Stimulated activated naive B cell treated with anti-CD40 and anti-IgM and Interleukin-4, amounts not matched to agents 10 μg/mL and 1 μg/mL and 100 μg/mL, for 72 hours (primary cell): ENCODE measurements at regions not wholly inside any gene's neighbourhood (a gene's known extent, or its start where the extent isn't known, plus 50 kb on each side); places are given as distances from the start of the nearest gene placed in this dataset.

Source experiments
- ATAC-seq, 2 donors: fragments of 150-1000 bp; cut with Tn5 transposase; replicated peaks; 2 replicates each; pipeline ENCODE4 v1.10.0; 2021; ENCODE audit warnings: moderate library complexity in 1 of 2
- DNase-seq: peaks from one replicate; pipeline ENCODE4 v3.0.0; 2021
- H3K27ac Mint-ChIP-seq: one replicate; pipeline ENCODE4 v1.8.0; 2022; ENCODE audit warnings: mild to moderate bottlenecking, mixed read lengths
- H3K27me3 Mint-ChIP-seq, 2 donors: one replicate each; pipeline ENCODE4 v1.8.0; 2022; ENCODE audit warnings: mixed read lengths in 2 of 2
- H3K36me3 Mint-ChIP-seq, 2 donors: one replicate each; pipeline ENCODE4 v1.8.0; 2022; ENCODE audit warnings: mixed read lengths in 2 of 2, mild to moderate bottlenecking in 1 of 2
- H3K4me1 Mint-ChIP-seq, 2 donors: one replicate each; pipeline ENCODE4 v1.8.0; 2022; ENCODE audit warnings: mixed read lengths in 2 of 2, mild to moderate bottlenecking in 1 of 2
- H3K4me3 Mint-ChIP-seq, 2 donors: one replicate each; pipeline ENCODE4 v1.8.0; 2022; ENCODE audit warnings: mild to moderate bottlenecking in 2 of 2, mixed read lengths in 2 of 2, moderate library complexity in 1 of 2
- H3K9me3 Mint-ChIP-seq, 2 donors: one replicate each; pipeline ENCODE4 v1.8.0; 2022; ENCODE audit warnings: mixed read lengths in 2 of 2, mild to moderate bottlenecking in 1 of 2

DNA sequence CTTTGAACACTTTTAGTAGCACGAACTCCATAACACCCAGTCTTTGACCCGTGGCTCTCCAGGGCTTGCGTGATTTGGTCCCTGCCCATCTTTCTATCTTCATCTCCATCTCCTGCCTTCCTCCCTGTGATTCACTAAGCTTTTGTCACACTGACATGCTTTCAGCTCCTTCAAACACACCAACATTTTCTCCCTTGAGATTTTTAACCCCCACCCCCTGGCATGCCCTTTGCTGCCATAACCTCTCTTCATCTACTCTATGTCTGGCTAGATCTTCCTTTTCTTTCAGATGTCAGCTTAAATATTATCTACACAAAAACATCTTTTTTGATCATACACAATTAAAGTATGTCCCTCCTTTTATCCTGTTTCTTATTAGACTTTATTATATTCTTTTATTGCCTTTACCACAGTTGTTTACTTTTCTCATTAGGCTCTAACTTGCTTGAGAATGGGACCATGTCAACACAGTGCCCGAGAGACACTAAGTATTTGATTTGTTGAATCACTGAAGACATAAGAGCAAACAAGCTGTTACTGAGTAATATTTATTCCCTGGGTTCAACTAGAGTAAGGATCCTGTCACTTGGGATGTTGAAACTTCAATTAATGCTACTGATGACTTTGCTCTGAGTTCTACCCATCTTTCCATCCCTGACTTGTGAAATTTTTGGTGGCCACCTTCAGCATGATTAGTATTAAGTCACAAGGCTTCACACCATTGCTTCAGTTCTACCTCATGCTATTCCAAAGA lies 387.3 kb downstream of the LRIG3 start:
- Mint-ChIP-seq H3K4me3 (no peak overlapping the region), H3K36me3 (no peaks in the 10 kb centered on the region), H3K27ac (no peak overlapping the region), H3K9me3 (no peaks in the 10 kb centered on the region), H3K4me1 (no peaks in the 10 kb centered on the region), H3K27me3 (peaks cover 0 to 5% of the 10 kb centered on the region in 2 donors)
- ATAC-seq (no peak), DNase-seq (no peak)

DNA sequence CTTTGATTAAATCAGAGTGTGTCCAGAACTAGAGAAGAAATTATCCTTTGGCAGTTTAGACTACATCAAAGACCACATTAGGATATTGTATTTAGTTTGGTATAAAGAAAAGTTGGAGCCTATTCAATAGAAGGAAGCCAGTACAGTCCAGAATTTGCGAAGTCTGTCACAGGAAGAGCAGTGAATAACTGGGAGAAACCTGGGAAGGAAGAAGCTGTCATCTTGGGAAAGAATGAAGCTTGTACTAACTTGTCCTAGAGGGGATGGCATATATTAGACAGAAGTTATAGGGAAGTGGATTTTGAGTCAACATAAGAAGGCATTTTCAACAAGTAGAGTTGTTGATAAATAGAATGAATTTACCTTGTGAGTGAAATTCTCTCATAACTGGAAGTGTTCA lies 386.7 kb downstream of the LRIG3 start:
- Mint-ChIP-seq H3K9me3 (no peaks in the 10 kb centered on the region), H3K4me3 (no peak overlapping the region), H3K27me3 (peaks cover 0 to 5% of the 10 kb centered on the region in 2 donors), H3K4me1 (no peaks in the 10 kb centered on the region), H3K27ac (no peak overlapping the region), H3K36me3 (no peaks in the 10 kb centered on the region)
- no peak for ATAC-seq
- no peak for DNase-seq

DNA sequence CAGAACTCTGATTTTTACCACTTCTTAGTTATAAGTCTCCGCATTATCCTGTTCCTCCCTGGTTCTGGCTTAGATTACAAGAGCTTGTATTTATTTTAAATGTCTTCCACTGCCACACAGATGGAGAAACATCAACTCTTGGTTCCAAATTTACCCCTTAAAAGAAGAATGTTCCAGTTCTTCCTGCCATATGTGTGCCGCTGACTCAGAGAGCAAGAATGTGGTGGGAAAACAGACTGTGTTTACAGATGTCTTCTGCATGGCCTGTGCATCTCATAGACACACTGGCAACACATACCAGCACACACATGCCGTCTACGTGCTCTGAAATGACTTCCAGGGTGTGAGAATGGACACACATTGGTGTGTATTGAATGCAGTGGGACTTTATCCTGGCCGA lies 383.0 kb downstream of the LRIG3 start:
- Mint-ChIP-seq H3K27me3 (peaks cover 0 to 5% of the 10 kb centered on the region in 2 donors), H3K36me3 (no peaks in the 10 kb centered on the region), H3K9me3 (no peaks in the 10 kb centered on the region), H3K27ac (no peak overlapping the region), H3K4me1 (no peaks in the 10 kb centered on the region), H3K4me3 (no peak overlapping the region)
- no peak for ATAC-seq
- DNase-seq: no peak

DNA sequence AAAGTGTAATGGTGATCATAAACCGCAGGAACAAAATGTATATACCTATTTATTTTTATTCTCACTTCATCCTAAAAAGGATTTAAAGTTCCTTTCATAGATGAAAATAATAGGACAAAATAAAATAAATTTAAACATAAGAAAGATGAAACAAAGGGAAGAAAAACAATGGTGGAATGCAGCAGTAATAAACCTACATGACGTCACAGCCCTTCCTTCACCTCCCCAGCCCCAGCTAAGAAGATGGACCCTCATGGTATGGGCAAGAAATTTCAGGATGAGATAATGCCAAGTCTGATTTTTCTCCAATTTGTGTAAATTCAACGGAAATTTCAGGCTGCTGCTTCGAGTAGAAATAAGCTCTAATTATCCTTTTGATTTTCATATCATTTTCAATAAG lies 381.0 kb downstream of the LRIG3 start:
- Mint-ChIP-seq H3K27ac (no peak overlapping the region), H3K9me3 (no peaks in the 10 kb centered on the region), H3K36me3 (no peaks in the 10 kb centered on the region), H3K4me3 (no peak overlapping the region), H3K4me1 (no peaks in the 10 kb centered on the region), H3K27me3 (peaks cover 0 to 5% of the 10 kb centered on the region in 2 donors)
- ATAC-seq (no peak), DNase-seq (no peak)

DNA sequence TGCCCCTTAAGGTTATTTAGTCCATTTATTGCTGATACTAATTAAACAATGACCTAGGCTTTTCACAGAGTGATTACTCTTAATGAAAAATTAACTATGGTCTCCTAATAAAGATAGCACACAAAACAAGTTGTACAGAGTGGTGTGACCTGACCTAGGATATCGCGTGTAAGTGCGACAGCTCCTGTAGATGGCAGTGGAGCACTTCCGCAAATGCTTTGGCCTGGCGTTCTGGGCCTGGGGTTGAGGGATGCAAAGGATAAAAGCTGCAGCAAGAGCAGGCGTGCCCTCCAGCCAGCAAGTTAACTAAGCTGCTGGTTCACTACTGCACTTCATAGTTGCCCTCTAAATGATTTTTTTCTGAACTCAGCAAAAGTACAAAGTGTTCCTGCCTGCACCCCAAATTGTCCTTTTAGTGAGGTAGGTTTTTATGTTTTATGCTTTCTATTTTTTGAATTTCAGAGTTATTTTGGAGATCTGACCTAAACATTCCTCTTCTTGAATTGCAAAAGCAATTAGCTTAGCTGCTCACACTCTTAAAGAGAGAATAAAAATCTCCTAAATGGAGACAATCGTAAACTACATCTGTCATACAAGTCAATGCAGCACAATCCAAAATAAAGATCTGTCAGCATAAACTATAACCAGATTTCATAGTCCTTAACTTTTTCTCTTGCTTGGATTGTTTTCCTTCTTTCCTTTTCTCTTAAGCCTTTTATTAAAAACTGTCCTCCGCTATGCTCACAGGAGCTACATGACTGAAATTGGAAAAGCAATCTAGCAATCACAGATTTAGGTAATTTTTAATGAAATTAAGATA lies 379.6 kb downstream of the LRIG3 start:
- Mint-ChIP-seq H3K4me3 (no peak overlapping the region), H3K27me3 (peaks cover 0 to 5% of the 10 kb centered on the region in 2 donors), H3K9me3 (no peaks in the 10 kb centered on the region), H3K27ac (no peak overlapping the region), H3K4me1 (no peaks in the 10 kb centered on the region), H3K36me3 (no peaks in the 10 kb centered on the region)
- DNase-seq (no peak), ATAC-seq (peak; percentile 54 to 64)

DNA sequence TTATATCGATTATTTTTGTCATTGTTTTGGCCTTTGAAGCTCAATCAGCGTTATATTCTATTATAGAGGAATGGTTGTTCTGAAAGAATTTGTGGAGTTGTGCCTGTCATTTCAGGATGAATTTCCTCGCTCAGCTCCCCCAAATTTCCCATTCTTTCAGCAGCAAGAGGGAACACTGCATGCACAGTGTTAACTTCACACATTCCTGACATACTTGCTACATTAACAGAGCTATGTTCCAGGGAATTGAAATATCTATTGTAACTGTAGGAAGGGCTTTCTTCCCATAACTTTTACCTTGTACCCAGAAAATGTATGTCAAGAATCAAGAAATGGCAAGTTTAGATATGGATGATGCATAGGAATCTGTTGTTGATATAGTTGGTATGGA lies 379.0 kb downstream of the LRIG3 start:
- ATAC-seq: no peak
- H3K4me3 Mint-ChIP-seq: no peak overlapping the region

DNA sequence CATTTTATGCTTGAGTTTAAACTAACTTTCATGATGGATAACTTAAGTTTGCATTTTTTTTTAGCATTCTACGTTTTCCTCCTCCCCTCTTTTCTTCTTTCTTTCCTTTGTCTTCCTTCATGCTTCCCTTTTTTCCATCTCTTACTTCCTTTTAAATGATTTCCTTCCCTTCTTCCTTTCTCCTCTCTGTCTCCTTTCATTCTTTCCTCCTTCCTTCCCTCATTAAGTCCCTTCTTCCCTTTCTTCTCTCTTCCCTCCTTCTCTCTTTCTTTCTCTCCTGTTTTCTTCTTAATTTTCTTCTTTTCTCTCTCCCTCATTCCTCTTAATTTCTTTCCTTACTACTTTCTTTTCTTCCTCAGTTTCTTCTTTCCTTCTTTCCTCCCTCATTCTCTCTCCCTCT lies 376.0 kb downstream of the LRIG3 start:
- DNase-seq (no peak), ATAC-seq (no peak)
- Mint-ChIP-seq H3K4me3 (no peak overlapping the region), H3K27ac (no peak overlapping the region), H3K4me1 (no peaks in the 10 kb centered on the region), H3K36me3 (no peaks in the 10 kb centered on the region), H3K27me3 (no peaks in the 10 kb centered on the region), H3K9me3 (no peaks in the 10 kb centered on the region)

More for the DNA sequence above, 379.0 kb downstream of the LRIG3 start:
- Mint-ChIP-seq H3K27me3 (peaks cover 0 to 4% of the 10 kb centered on the region in 2 donors), H3K36me3 (no peaks in the 10 kb centered on the region), H3K9me3 (no peaks in the 10 kb centered on the region), H3K4me1 (no peaks in the 10 kb centered on the region), H3K27ac (no peak overlapping the region)
- DNase-seq: no peak

GRCh38 chr12:58547217-58547616 lies 373.1 kb downstream of the LRIG3 start:
- H3K9me3 Mint-ChIP-seq: no peaks in the 10 kb centered on the region
- DNase-seq (no peak), ATAC-seq (no peak)
- H3K4me3 Mint-ChIP-seq: no peak overlapping the region
- no peaks in the 10 kb centered on the region for H3K36me3 Mint-ChIP-seq
- H3K27ac Mint-ChIP-seq: no peak overlapping the region
- H3K4me1 Mint-ChIP-seq: no peaks in the 10 kb centered on the region
- H3K27me3 Mint-ChIP-seq: no peaks in the 10 kb centered on the region

DNA sequence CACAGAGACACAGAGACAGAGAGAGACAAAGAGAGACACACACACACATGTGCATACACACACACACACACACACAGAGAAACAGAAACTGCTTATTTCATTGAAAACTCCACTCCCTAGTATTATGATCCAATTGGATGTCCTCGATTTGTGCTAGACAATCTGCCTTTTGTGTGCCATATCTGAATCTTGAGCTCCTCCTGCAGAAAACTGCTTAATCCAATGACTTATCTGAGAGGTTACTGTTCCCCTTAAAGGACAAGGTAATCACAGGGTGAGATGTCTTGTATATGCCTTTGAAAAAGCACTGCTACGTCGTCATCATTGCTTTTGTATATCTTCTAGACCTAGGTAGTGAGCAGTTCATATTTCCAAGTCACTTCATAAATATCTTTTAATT lies 371.5 kb downstream of the LRIG3 start:
- peaks cover 0 to 6% of the 10 kb centered on the region in 2 donors for H3K27me3 Mint-ChIP-seq
- no peak overlapping the region for H3K4me3 Mint-ChIP-seq
- DNase-seq: no peak
- no peaks in the 10 kb centered on the region for H3K4me1 Mint-ChIP-seq
- no peak overlapping the region for H3K27ac Mint-ChIP-seq
- H3K9me3 Mint-ChIP-seq: no peaks in the 10 kb centered on the region
- ATAC-seq: no peak
- H3K36me3 Mint-ChIP-seq: no peaks in the 10 kb centered on the region

DNA sequence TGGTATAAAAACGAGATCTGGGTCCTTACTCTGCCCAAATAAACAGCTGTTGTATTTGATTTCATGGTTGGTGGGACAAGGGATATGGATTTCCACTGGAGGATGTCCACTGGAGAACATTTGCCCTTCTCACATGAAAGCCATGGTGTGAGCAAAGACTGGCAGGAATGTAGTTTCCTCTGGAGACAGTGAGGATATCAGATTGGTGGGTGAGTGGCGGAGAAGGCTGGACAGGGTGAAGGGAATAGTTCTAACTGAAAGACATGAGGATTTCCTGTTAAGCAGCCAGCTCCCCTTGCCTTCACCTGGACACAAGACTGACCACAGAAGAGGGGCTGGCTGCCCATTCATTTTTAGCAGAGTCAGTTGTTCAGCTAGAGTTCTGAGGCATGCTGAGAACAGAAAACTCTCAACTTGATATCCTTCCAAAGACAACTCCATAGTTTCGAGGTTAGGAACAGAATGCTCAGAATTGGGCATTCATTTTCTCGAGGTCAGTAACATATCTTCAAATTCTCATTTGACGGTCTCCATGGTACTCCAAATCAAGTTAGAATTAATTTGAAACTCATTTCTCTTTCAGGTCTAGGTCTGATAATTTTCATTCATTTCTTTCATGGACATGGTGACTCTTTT lies 365.7 kb downstream of the LRIG3 start:
- DNase-seq: no peak
- no peak overlapping the region for H3K4me3 Mint-ChIP-seq
- no peaks in the 10 kb centered on the region for H3K9me3 Mint-ChIP-seq
- ATAC-seq: no peak
- no peak overlapping the region for H3K27ac Mint-ChIP-seq
- peaks cover 0 to 6% of the 10 kb centered on the region in 2 donors for H3K27me3 Mint-ChIP-seq
- H3K36me3 Mint-ChIP-seq: no peaks in the 10 kb centered on the region
- H3K4me1 Mint-ChIP-seq: no peaks in the 10 kb centered on the region

- DNase-seq (no peak), ATAC-seq (no peak)
- no peak overlapping the region for H3K4me3 Mint-ChIP-seq
- H3K9me3 Mint-ChIP-seq: no peaks in the 10 kb centered on the region
- H3K36me3 Mint-ChIP-seq: no peaks in the 10 kb centered on the region
- peaks cover 0 to 6% of the 10 kb centered on the region in 2 donors for H3K27me3 Mint-ChIP-seq
- H3K4me1 Mint-ChIP-seq: no peaks in the 10 kb centered on the region
- no peak overlapping the region for H3K27ac Mint-ChIP-seq
These were observed 363.1 kb downstream of the LRIG3 start for GRCh38 chr12:58557171-58557570.

DNA sequence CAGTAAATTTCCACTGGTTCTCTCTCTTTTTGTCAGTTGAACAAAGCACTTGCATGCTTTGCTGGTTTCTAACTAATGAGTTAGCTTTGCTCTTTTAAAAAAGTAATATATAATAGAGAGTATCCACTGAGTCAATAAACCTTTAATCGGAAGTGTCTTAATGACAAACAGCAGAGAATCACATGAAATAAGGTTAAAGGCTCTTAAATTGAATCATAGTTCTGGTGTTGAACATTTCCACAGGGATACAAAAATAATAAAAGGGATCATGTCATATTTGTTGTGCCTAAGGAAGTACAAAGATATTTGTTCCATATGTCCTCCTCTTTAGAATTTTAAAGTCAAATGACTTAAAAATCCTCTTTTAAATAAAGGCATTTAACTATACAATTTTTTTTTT lies 362.6 kb downstream of the LRIG3 start:
- H3K9me3 Mint-ChIP-seq: no peaks in the 10 kb centered on the region
- H3K36me3 Mint-ChIP-seq: no peaks in the 10 kb centered on the region
- peaks cover 0 to 6% of the 10 kb centered on the region in 2 donors for H3K27me3 Mint-ChIP-seq
- H3K27ac Mint-ChIP-seq: no peak overlapping the region
- H3K4me3 Mint-ChIP-seq: no peak overlapping the region
- DNase-seq (no peak), ATAC-seq (no peak)
- no peaks in the 10 kb centered on the region for H3K4me1 Mint-ChIP-seq

DNA sequence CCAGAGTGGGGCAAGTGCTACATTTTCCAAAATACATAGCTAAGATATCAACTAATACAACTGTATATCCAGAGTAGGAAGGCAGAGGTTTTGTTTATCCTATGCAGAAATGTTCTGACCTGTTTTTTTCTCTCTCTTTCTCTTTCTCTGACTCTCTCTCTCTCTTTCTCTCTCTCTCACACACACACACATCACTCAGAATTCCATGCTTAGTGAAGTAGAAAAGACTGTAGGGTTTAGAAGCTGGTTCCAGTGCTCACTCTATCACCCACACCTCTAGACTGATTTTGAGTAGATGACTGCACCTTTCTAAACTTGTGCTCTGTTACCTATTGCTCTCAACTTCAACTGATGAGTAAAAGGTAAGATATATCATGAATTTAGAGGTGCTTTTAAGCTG lies 356.7 kb downstream of the LRIG3 start:
- no peak for ATAC-seq
- H3K27me3 Mint-ChIP-seq: no peaks in the 10 kb centered on the region
- no peak overlapping the region for H3K4me3 Mint-ChIP-seq
- no peaks in the 10 kb centered on the region for H3K36me3 Mint-ChIP-seq
- no peak overlapping the region for H3K27ac Mint-ChIP-seq
- H3K4me1 Mint-ChIP-seq: no peaks in the 10 kb centered on the region
- no peak for DNase-seq
- peaks cover 5% of the 10 kb centered on the region in 2 donors for H3K9me3 Mint-ChIP-seq

DNA sequence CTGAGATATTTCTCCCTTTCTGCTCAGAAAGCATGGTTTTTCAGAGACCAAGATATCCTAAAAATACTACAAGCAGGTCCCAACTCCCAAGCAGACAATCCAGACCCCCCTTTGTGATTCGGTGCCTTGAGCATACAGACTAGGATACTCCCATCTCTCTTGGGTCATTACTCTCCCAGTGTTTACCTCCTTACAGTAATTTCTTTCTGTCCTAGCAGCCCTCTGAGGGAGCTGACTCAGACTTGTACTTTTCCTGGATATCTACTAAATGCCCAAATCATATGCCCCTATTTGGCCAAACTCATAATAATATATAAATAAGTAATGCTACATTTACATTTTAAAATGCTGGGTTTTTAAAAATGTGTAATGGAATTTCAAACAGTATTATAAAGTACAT lies 355.6 kb downstream of the LRIG3 start:
- no peaks in the 10 kb centered on the region for H3K36me3 Mint-ChIP-seq
- DNase-seq (no peak), ATAC-seq (no peak)
- no peaks in the 10 kb centered on the region for H3K27me3 Mint-ChIP-seq
- no peaks in the 10 kb centered on the region for H3K4me1 Mint-ChIP-seq
- H3K9me3 Mint-ChIP-seq: peaks cover 5% of the 10 kb centered on the region in 2 donors
- H3K4me3 Mint-ChIP-seq: no peak overlapping the region
- H3K27ac Mint-ChIP-seq: no peak overlapping the region

- Mint-ChIP-seq H3K36me3 (no peaks in the 10 kb centered on the region), H3K27ac (no peak overlapping the region), H3K27me3 (no peaks in the 10 kb centered on the region), H3K4me3 (no peak overlapping the region), H3K9me3 (peaks cover 5% of the 10 kb centered on the region in 2 donors), H3K4me1 (no peaks in the 10 kb centered on the region)
- no peak for DNase-seq
- ATAC-seq: no peak
These were observed 353.7 kb downstream of the LRIG3 start for GRCh38 chr12:58566599-58566998.
